ENCODE measurements at regions not wholly inside any gene's neighbourhood (a gene's known extent, or its start where the extent isn't known, plus 50 kb on each side); places are given as distances from the start of the nearest gene placed in this dataset.
"Not testable (repeated sequence)": the region's sequence is repeated elsewhere in the genome, so short reads cannot be mapped to it uniquely, and the experiment has no call there.

- ATAC-seq (ENCODE audit: low FRiP score) (no peak), DNase-seq (ENCODE audit: low spot score) (no peak)
- TF ChIP-seq CTCF (IDR thresholded peaks at IDR 0.05): no peak
Observed at GRCh38 chr3:103203441-103203840, 768.6 kb downstream of the ZPLD1 start.

GRCh38 chr3:103210583-103210982, 775.8 kb downstream of the ZPLD1 start:
- DNase-seq (ENCODE audit: low spot score): no peak
- no peak for ATAC-seq (ENCODE audit: low FRiP score)

GRCh38 chr3:103218146-103218545, 783.3 kb downstream of the ZPLD1 start:
- no peak for ATAC-seq (ENCODE audit: low FRiP score)
- no peak for DNase-seq (ENCODE audit: low spot score)
- no peak for TF ChIP-seq CTCF (IDR thresholded peaks at IDR 0.05)

More at GRCh38 chr3:103210583-103210982, 775.8 kb downstream of the ZPLD1 start:
- TF ChIP-seq CTCF (IDR thresholded peaks at IDR 0.05): no peak

GRCh38 chr3:103218793-103219192, 784.0 kb downstream of the ZPLD1 start:
- ATAC-seq (ENCODE audit: low FRiP score) (no peak), DNase-seq (ENCODE audit: low spot score) (no peak)
- TF ChIP-seq CTCF (IDR thresholded peaks at IDR 0.05): no peak

- no peak for TF ChIP-seq CTCF (IDR thresholded peaks at IDR 0.05)
- no peak for ATAC-seq (ENCODE audit: low FRiP score)
- DNase-seq (ENCODE audit: low spot score): no peak
Observed at GRCh38 chr3:103227651-103228050, 792.8 kb downstream of the ZPLD1 start.

GRCh38 chr3:103247459-103247858, 812.6 kb downstream of the ZPLD1 start:
- no peak for DNase-seq (ENCODE audit: low spot score)
- no peak for ATAC-seq (ENCODE audit: low FRiP score)
- TF ChIP-seq CTCF (IDR thresholded peaks at IDR 0.05): no peak

- ATAC-seq (ENCODE audit: low FRiP score); DNase-seq (ENCODE audit: low spot score): not testable (repeated sequence)
Observed at GRCh38 chr3:103254827-103255226, 820.0 kb downstream of the ZPLD1 start.

GRCh38 chr3:103269287-103269686, 834.5 kb downstream of the ZPLD1 start:
- no peak for DNase-seq (ENCODE audit: low spot score)
- no peak for TF ChIP-seq CTCF (IDR thresholded peaks at IDR 0.05)
- no peak for ATAC-seq (ENCODE audit: low FRiP score)
